Limb (tissue), 2 donors: ENCODE measurements at regions not wholly inside any gene's neighbourhood (a gene's known extent, or its start where the extent isn't known, plus 50 kb on each side); places are given as distances from the start of the nearest gene placed in this dataset.
A peak's percentile ranks its signal among the peaks of the same experiment; 100 is the strongest.

Experiments used
- DNase-seq, 2 donors: peaks; one replicate each; pipeline ENCODE4 v3.0.0-alpha.2; 2016; ENCODE audit errors: extremely low spot score in 2 of 2

GRCh38 chr3:179503152-179503551, 51.9 kb upstream of the GNB4 start:
- DNase-seq, result no peak

- DNase-seq, result no peak
These were observed 52.4 kb upstream of the GNB4 start for GRCh38 chr3:179503640-179504039.

GRCh38 chr3:179504371-179504770, 53.1 kb upstream of the GNB4 start:
- DNase-seq, result no peak

GRCh38 chr3:179505534-179505933, 54.3 kb upstream of the GNB4 start:
- DNase-seq, result no peak

GRCh38 chr3:179506792-179507191, 55.5 kb upstream of the GNB4 start:
- no peak for DNase-seq

GRCh38 chr3:179509701-179510100, 53.0 kb upstream of the ACTL6A start:
- no peak for DNase-seq

- DNase-seq, result no peak
These were observed 52.2 kb upstream of the ACTL6A start for GRCh38 chr3:179510496-179510895.

GRCh38 chr3:179512378-179512777, 50.3 kb upstream of the ACTL6A start:
- peak in 1 of 2 donors; percentile 69 for DNase-seq
